ENCODE measurements at regions not wholly inside any gene's neighbourhood (a gene's known extent, or its start where the extent isn't known, plus 50 kb on each side); places are given as distances from the start of the nearest gene placed in this dataset.
A peak's percentile ranks its signal among the peaks of the same experiment; 100 is the strongest.

DNA sequence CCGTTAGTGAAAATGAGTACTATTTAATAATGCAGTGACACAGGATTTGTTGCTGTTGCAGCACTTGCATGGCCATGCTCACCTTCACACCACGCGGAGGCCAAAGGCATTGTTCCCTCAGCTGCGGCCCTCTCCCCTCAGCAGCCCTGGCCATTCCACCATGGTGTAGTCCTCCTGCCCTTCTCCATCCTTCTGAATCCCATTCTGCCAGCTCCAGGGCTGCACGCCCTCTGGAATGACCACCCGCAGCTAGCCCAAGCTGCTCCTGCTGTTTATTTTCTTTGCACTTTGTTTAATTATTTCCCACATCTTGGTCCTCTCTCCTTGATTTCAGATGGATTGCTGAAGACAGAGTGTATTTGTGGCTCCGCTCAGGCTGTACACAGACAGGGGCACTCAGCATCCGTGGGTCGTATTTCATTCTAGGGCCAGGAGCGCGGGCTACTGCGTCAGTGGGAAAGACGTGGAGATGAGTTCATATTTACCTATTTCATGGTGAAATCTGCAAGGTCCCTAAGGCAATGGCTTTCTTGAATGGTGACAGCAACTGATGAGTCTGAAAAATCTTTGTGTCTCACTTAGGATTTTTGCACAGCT lies 81.4 kb upstream of the DUSP22 start:
- DNase-seq = no peak

DNA sequence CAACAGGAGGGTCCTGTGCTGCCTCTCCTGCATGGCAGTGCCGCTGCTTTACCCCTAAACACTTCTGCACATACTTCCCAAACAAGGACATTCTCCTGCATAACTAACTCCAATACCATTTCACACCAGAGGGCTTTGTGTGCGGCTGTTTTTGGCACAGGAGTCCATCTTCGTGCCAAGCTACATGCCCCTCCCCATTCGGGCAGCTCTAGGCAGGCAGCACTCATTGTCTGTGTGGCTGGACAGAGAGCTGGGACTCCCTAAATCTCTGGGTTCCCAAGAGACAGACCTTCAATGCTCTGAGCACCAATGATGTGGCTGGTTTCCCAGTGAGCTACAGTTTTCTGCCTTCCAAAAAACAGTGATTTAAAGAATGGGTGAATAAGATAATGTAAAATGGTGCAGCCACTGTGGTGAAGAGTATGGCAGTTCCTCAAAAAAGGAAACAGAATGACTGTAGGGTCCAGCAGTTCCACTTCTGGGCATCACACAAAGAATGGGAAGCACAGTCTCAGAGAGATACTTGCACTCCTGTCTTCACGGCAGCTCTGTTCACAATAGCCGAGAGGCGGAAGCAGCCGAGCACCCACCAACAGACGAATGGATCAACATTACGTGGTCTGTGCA lies 80.3 kb upstream of the DUSP22 start:
- DNase-seq = no peak

DNA sequence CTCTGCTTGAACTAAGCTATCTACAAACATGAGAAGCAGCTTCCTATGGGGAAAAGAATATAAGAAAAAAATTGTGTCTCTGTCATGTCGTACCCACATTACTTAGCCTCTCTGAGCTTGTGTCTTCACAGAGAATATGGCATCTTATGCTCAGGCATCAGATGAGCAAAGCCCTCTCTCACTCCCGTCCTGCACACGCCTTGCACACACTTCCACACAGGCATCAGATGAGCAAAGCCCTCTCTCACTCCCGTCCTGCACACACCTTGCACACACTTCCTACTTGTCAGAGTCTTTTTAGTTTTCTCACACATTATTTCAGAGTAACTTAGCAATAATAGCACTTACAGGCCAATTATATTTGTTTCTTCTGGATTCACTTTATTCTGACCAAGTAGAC lies 79.0 kb upstream of the DUSP22 start:
- DNase-seq = no peak

DNA sequence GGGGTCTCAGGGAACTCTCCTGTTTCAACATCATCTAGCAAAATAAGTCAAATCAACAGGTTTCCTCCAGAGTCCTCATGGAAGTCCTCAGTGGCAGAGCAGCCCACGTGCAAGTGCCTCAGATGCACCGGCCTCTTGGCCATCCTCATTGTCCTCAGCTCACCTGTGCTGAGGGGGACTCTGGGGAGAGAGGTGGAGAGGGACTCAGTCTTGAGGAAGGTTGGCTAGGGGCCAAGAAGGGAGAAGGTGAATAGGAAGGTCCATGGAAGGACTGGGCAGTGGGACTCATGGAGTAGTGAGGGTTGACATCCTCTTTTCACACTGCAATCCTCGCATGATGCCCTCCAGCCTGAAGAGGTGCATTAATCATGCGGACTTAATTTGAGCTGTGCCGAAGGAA lies 77.9 kb upstream of the DUSP22 start:
- DNase-seq = no peak

DNA sequence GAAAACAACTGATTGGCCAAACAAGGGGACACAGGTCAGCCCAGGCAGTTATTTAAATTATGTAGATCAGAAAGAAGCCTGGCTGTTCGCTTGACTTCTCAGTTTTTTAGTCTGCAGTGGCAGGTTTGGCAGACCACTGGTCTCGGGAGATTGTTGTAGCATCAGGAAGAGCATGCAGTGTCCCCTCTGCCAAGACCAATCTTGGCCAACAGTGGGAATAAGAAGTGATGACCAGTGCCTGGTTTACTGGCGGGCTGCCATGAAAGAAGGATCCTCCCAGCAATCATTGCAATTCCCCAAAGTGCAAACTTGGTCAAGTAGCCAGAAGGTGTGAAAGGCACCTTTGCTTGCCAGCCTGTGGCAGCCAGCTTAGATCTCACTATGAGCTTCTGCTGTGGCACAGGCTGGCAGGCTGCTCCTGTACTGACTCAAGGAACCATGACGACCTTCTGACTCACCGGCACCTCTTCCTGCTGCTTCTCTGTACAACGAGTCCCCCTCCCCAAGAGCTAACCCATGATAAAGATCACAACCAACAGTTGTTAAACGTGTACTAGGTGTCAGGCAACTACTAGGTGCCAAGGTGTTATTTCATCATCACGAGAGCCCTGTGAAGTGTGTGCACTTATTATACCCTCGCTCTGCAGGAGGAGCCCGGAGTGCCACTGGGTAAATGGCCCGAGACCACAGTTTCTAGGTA lies 76.8 kb upstream of the DUSP22 start:
- DNase-seq = peak; percentile 91

- DNase-seq = peak; percentile 53
Measured at GRCh38 chr6:217048-217659, 75.1 kb upstream of the DUSP22 start.

DNA sequence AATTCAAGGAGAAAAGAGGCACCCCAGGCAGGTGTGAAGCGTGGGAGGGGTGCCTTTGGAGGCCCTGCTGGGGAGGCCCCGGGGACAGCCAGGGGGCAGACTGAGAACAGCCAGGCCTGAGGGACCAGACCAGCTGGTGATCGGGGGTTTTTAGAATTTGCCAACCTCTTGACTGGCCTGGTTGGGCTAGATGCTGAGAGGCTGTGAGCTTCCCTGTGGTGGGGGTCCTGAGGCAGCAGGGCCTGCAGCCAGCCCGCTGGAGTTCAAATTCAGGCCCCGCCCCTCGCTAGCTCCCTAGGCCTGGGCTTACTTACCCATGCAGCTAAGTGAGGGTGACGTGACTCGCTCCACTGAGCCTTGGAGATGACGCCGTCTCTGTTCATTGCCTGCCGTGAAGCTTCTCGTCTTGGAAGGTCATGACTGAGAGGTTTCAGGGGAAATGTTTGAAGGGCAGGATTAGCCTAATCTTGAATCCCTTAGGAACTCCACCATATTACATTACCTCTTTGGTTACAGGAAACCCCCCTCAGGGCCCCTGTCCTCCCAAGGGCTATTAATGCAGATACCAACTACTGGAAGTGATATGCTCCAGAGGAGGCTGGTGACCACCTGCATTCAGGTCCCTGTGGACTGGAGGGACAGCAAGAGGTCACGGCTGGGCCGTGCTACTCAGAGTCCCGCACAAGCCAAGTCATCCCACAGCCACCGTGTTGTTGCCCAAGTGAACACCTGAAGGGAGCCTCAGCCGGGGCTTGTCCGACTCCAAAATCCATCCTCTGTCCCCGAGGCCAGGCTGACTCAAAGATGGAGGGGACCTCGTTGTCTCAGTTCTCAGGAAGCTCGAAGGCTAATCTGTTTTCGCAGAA lies 73.9 kb upstream of the DUSP22 start:
- peak; percentile 47 for DNase-seq

DNA sequence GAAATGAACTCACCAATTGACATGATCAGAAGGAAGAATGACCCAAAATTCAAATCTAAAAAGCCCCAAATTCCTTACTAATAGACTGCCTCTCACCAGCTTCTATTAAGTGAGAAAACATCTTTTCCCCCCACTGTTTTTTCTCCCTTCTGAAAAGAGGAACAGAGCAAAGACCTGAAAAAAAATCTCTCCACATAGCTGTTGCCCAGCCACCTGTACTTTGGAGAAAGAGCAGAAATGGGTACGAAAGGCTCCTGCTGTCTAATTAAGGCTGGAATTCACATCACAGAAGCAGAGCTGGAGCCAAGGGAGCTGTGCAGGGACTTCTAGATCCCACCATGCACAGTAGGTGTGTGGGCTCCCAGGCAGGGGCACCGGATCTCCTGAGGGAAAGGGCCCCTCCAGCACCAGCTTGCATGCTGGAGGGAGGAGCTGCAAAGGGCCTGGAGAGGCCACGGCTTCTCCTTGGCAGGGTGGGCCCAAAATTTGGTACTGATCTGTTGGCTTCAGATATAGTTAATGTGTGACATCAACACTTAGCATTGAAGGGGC lies 73.2 kb upstream of the DUSP22 start:
- no peak for DNase-seq

GRCh38 chr6:219641-220198 lies 72.6 kb upstream of the DUSP22 start:
- DNase-seq = no peak

- no peak for DNase-seq
Measured at GRCh38 chr6:220312-220711, 72.0 kb upstream of the DUSP22 start.

GRCh38 chr6:220721-221475 lies 71.4 kb upstream of the DUSP22 start:
- DNase-seq = peak; percentile 48

- no peak for DNase-seq
Measured at GRCh38 chr6:221531-222349, 70.5 kb upstream of the DUSP22 start.

DNA sequence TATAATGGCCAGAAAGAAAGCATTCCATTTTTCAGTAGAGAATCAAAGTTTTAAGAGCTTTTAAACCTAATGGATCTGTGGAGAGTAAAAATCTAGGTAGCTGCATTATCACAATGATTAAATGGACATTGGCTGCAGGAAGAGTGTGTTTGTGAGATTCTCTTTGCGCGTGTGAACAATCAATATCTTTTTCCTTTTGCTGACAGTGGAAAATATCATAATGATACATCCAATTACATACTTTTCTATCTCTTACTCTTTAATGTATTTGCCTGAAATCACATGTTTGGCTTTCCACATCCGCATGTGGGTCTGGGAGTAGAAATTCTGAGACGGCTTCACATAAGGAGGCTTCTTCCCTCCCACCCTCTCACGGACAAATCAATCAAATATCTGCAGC lies 69.8 kb upstream of the DUSP22 start:
- no peak for DNase-seq

DNA sequence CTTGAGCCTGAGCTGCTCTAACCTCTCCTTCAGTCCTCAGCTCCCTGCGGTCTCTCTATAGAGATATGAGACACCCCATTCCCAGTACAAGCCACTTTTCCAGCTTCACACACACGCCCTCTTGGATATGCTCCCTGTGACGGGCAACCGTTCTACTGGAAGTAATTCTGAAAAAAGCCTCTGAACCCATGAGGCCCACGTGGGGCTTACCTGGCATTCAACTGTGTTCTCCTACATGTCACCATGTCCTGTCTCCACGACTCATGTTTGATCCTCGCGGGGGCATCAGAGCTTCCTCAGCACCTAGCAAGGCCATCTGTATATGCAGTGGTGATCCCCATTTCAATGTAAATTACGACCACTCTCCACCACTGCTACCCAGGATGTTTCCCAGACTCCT lies 69.2 kb upstream of the DUSP22 start:
- no peak for DNase-seq

DNA sequence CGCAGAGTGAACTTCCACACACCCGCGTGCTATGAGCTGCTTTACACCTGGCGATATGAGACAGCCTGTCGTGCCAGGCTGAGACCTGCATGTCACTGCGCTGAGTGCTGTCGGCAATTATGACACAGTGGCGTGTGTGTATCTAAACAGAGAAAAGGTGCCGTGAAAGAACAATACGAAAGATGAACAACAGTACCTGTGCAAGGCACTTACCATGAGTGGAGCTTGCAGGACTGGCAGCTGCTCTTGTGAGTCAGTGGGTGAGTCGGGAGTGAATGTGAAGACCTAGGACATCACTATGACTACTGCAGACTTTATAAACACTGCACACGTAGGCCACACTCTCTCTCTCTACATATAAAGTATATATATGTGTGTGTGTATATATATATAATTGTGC lies 68.5 kb upstream of the DUSP22 start:
- DNase-seq = peak; percentile 79

DNA sequence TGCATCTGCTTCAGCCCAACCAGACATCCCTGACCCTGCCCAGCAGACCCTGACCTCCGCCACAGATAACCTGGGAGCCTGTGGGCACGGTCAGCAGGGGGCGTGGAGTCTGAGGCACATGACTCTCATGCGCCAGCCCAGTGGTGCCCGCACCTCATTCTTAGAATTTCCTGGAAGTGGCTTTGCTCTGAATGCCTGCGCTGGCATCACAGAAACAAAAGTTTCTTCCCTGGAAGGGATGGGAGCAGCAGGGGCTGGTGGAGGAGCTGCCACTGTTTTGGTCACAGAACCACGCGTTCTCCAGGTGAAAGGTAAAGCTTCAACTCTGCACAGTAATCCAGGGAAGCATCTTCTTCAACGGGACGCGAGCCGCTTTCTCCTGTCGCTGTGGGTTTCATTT lies 67.9 kb upstream of the DUSP22 start:
- DNase-seq = no peak

GRCh38 chr6:225121-225721 lies 67.1 kb upstream of the DUSP22 start:
- peak; percentile 88 for DNase-seq

- DNase-seq = no peak
Measured at GRCh38 chr6:225907-226306, 66.4 kb upstream of the DUSP22 start.

DNA sequence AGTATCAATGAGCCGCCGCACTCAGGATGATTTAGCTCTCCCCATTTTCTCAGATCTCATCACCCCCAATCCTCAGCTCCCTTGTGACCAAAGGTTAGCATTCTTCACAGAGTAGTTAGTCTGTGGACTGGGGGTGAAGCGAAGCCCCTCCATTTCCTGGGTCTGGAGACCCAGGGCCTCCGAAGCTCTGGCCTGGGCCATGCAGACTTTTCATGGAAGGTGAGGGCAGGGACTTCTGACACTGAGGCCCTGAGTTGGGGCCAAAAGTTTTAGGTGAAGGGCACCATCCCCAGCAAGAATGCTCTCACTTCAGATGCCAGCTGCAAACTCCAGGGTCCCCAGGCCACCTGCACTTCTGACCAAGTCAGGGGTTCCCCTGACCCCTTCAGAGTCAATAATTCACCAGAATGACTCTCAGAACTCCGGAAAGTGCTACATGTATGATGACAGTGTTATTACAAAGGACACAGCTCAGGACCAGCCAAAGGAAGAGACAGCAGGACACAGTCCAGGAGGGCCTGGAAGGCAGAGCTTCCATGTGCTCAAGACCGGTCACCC lies 65.7 kb upstream of the DUSP22 start:
- DNase-seq = no peak

All from stimulated activated CD4-positive, alpha-beta T cell treated with anti-CD3 and anti-CD28 coated beads, Interleukin-1b, Interleukin-23, amount 100 ng/mL, for 48 hours (primary cell).